ENCODE measurements at regions not wholly inside any gene's neighbourhood (a gene's known extent, or its start where the extent isn't known, plus 50 kb on each side); places are given as distances from the start of the nearest gene placed in this dataset.
"Not testable (repeated sequence)": the region's sequence is repeated elsewhere in the genome, so short reads cannot be mapped to it uniquely, and the experiment has no call there.

GRCh38 chr3:125645616-125646015 lies 50.3 kb upstream of the OSBPL11 start:
- no peak for DNase-seq

GRCh38 chr3:125646581-125646980 lies 51.3 kb upstream of the OSBPL11 start:
- no peak for DNase-seq

GRCh38 chr3:125647318-125648014 lies 52.2 kb upstream of the OSBPL11 start:
- no peak for DNase-seq

- no peak for DNase-seq
These were observed 55.9 kb upstream of the OSBPL11 start for GRCh38 chr3:125651244-125651643.

- no peak for DNase-seq
These were observed 57.1 kb upstream of the OSBPL11 start for GRCh38 chr3:125652349-125652748.

- DNase-seq: no peak
These were observed 59.2 kb upstream of the OSBPL11 start for GRCh38 chr3:125654526-125654925.

GRCh38 chr3:125662675-125663074 lies 67.4 kb upstream of the OSBPL11 start:
- no peak for DNase-seq

GRCh38 chr3:125670352-125670751 lies 75.1 kb upstream of the OSBPL11 start:
- DNase-seq: no peak

- DNase-seq: no peak
These were observed 75.6 kb upstream of the OSBPL11 start for GRCh38 chr3:125670945-125671344.

- DNase-seq: no peak
These were observed 76.4 kb upstream of the OSBPL11 start for GRCh38 chr3:125671461-125672243.

- no peak for DNase-seq
These were observed 80.5 kb upstream of the OSBPL11 start for GRCh38 chr3:125675791-125676190.

GRCh38 chr3:125679258-125679657 lies 84.0 kb upstream of the OSBPL11 start:
- DNase-seq: no peak

GRCh38 chr3:125681146-125681545 lies 85.8 kb upstream of the OSBPL11 start:
- DNase-seq: no peak

- DNase-seq: not testable (repeated sequence)
These were observed 86.6 kb upstream of the OSBPL11 start for GRCh38 chr3:125681906-125682305.

GRCh38 chr3:125682610-125683009 lies 87.3 kb upstream of the OSBPL11 start:
- not testable (repeated sequence) for DNase-seq

GRCh38 chr3:125683067-125683829 lies 88.0 kb upstream of the OSBPL11 start:
- DNase-seq: no peak

- no peak for DNase-seq
These were observed 88.9 kb upstream of the OSBPL11 start for GRCh38 chr3:125684199-125684598.

GRCh38 chr3:125685741-125686140 lies 90.4 kb upstream of the OSBPL11 start:
- not testable (repeated sequence) for DNase-seq

- DNase-seq: no peak
These were observed 97.1 kb upstream of the OSBPL11 start for GRCh38 chr3:125692361-125692760.

- no peak for DNase-seq
These were observed 98.6 kb upstream of the OSBPL11 start for GRCh38 chr3:125693887-125694286.

- DNase-seq: no peak
These were observed 99.5 kb upstream of the OSBPL11 start for GRCh38 chr3:125694761-125695294.

GRCh38 chr3:125695688-125696087 lies 100.4 kb upstream of the OSBPL11 start:
- no peak for DNase-seq

- DNase-seq: not testable (repeated sequence)
These were observed 101.8 kb upstream of the OSBPL11 start for GRCh38 chr3:125697126-125697525.
